Activated CD4-positive, alpha-beta T cell treated with anti-CD3 and anti-CD28 coated beads, Interleukin-2, amount 10 ng/mL, durations not matched to agents 24 days and 14 days (primary cell): ENCODE measurements at regions not wholly inside any gene's neighbourhood (a gene's known extent, or its start where the extent isn't known, plus 50 kb on each side); places are given as distances from the start of the nearest gene placed in this dataset.
"Not testable (repeated sequence)": the region's sequence is repeated elsewhere in the genome, so short reads cannot be mapped to it uniquely, and the experiment has no call there.

Source experiments
- DNase-seq: peaks from one replicate; pipeline ENCODE4 v3.0.0; 2022
- H3K27ac Mint-ChIP-seq: one replicate; pipeline ENCODE4 v1.8.0; 2022; ENCODE audit warnings: mild to moderate bottlenecking, mixed read lengths
- H3K27me3 Mint-ChIP-seq: one replicate; pipeline ENCODE4 v1.8.0; 2022; ENCODE audit warnings: mixed read lengths
- H3K36me3 Mint-ChIP-seq: one replicate; pipeline ENCODE4 v1.8.0; 2022; ENCODE audit warnings: low read depth, mild to moderate bottlenecking, mixed read lengths
- H3K4me1 Mint-ChIP-seq: one replicate; pipeline ENCODE4 v1.8.0; 2021; ENCODE audit warnings: mixed read lengths
- H3K4me3 Mint-ChIP-seq: one replicate; pipeline ENCODE4 v1.8.0; 2022; ENCODE audit warnings: mild to moderate bottlenecking, moderate library complexity, mixed read lengths
- H3K9me3 Mint-ChIP-seq: one replicate; pipeline ENCODE4 v1.8.0; 2021; ENCODE audit warnings: mixed read lengths
- intact Hi-C: fragments of 100-400 bp; cut with micrococcal nuclease; formaldehyde crosslinking; loops from one replicate; pipeline ENCODE4 v1.15.1; 2023

- Mint-ChIP-seq H3K4me1 (no peaks in the 10 kb centered on the region), H3K27ac (no peak overlapping the region), H3K4me3 (no peak overlapping the region), H3K27me3 (peaks cover 3% of the 10 kb centered on the region), H3K9me3 (no peaks in the 10 kb centered on the region), H3K36me3 (no peaks in the 10 kb centered on the region)
- intact Hi-C loops, result no loop called here
- DNase-seq, result no peak
Observed at GRCh38 chr14:57150449-57150848, 118.3 kb downstream of the EXOC5 start.

- H3K4me1 Mint-ChIP-seq, result no peaks in the 10 kb centered on the region
- no peak overlapping the region for H3K27ac Mint-ChIP-seq
- H3K36me3 Mint-ChIP-seq, result no peaks in the 10 kb centered on the region
- intact Hi-C loops, result no loop called here
- H3K4me3 Mint-ChIP-seq, result no peak overlapping the region
- no peak for DNase-seq
- H3K27me3 Mint-ChIP-seq, result no peaks in the 10 kb centered on the region
- peaks cover 3% of the 10 kb centered on the region for H3K9me3 Mint-ChIP-seq
Observed at GRCh38 chr14:57139173-57139572, 129.5 kb downstream of the EXOC5 start.

GRCh38 chr14:57136669-57137328, 131.9 kb downstream of the EXOC5 start:
- no peak for DNase-seq
- intact Hi-C loops, result no loop called here

GRCh38 chr14:57127809-57128208, 140.9 kb downstream of the EXOC5 start:
- H3K27me3 Mint-ChIP-seq, DNase-seq, H3K9me3 Mint-ChIP-seq, H3K4me1 Mint-ChIP-seq, H3K4me3 Mint-ChIP-seq, H3K36me3 Mint-ChIP-seq, H3K27ac Mint-ChIP-seq, intact Hi-C loops: not testable (repeated sequence)

More at GRCh38 chr14:57136669-57137328, 131.9 kb downstream of the EXOC5 start:
- Mint-ChIP-seq H3K9me3 (peaks cover 3% of the 10 kb centered on the region), H3K27ac (no peak overlapping the region), H3K4me1 (no peaks in the 10 kb centered on the region), H3K4me3 (no peak overlapping the region), H3K27me3 (no peaks in the 10 kb centered on the region), H3K36me3 (no peaks in the 10 kb centered on the region)

- Mint-ChIP-seq H3K4me1 (no peaks in the 10 kb centered on the region), H3K36me3 (no peaks in the 10 kb centered on the region), H3K4me3 (no peak overlapping the region), H3K27me3 (no peaks in the 10 kb centered on the region), H3K27ac (no peak overlapping the region), H3K9me3 (no peaks in the 10 kb centered on the region)
- DNase-seq, result no peak
- intact Hi-C loops, result no loop called here
Observed at GRCh38 chr14:57122129-57122528, 146.6 kb downstream of the EXOC5 start.

- H3K27ac Mint-ChIP-seq, H3K4me1 Mint-ChIP-seq, H3K27me3 Mint-ChIP-seq, intact Hi-C loops, H3K36me3 Mint-ChIP-seq, DNase-seq: not testable (repeated sequence)
- peaks cover 17% of the 10 kb centered on the region for H3K9me3 Mint-ChIP-seq
- peak overlapping the region; percentile 28 for H3K4me3 Mint-ChIP-seq
Observed at GRCh38 chr14:57112072-57112807, 156.5 kb downstream of the EXOC5 start.

- H3K27me3 Mint-ChIP-seq, H3K4me3 Mint-ChIP-seq, DNase-seq, intact Hi-C loops, H3K27ac Mint-ChIP-seq, H3K36me3 Mint-ChIP-seq, H3K4me1 Mint-ChIP-seq: not testable (repeated sequence)
- H3K9me3 Mint-ChIP-seq, result peaks cover 17% of the 10 kb centered on the region
Observed at GRCh38 chr14:57110411-57110810, 158.3 kb downstream of the EXOC5 start.

GRCh38 chr14:57091030-57091608, 177.6 kb downstream of the EXOC5 start:
- no peaks in the 10 kb centered on the region for H3K27me3 Mint-ChIP-seq
- H3K4me3 Mint-ChIP-seq, result no peak overlapping the region
- H3K4me1 Mint-ChIP-seq, result no peaks in the 10 kb centered on the region
- no peaks in the 10 kb centered on the region for H3K36me3 Mint-ChIP-seq
- H3K9me3 Mint-ChIP-seq, result peaks cover 5% of the 10 kb centered on the region
- DNase-seq, result no peak
- no peak overlapping the region for H3K27ac Mint-ChIP-seq
- intact Hi-C loops, result no loop called here

GRCh38 chr14:57089901-57090300, 178.8 kb downstream of the EXOC5 start:
- Mint-ChIP-seq H3K4me1 (no peaks in the 10 kb centered on the region), H3K36me3 (no peaks in the 10 kb centered on the region), H3K4me3 (no peak overlapping the region), H3K27ac (no peak overlapping the region), H3K9me3 (peaks cover under 1% of the 10 kb centered on the region), H3K27me3 (no peaks in the 10 kb centered on the region)
- DNase-seq, result no peak
- intact Hi-C loops, result no loop called here

GRCh38 chr14:57087841-57088240, 180.9 kb downstream of the EXOC5 start:
- intact Hi-C loops, result no loop called here
- Mint-ChIP-seq H3K36me3 (no peaks in the 10 kb centered on the region), H3K4me3 (no peak overlapping the region), H3K27me3 (peaks cover under 1% of the 10 kb centered on the region), H3K9me3 (no peaks in the 10 kb centered on the region), H3K27ac (no peak overlapping the region), H3K4me1 (no peaks in the 10 kb centered on the region)
- DNase-seq, result no peak

- Mint-ChIP-seq H3K9me3 (no peaks in the 10 kb centered on the region), H3K36me3 (no peaks in the 10 kb centered on the region), H3K27me3 (peaks cover 5% of the 10 kb centered on the region), H3K4me3 (no peak overlapping the region), H3K27ac (no peak overlapping the region), H3K4me1 (no peaks in the 10 kb centered on the region)
- DNase-seq, result no peak
- intact Hi-C loops, result no loop called here
Observed at GRCh38 chr14:57086271-57087162, 182.2 kb downstream of the EXOC5 start.

GRCh38 chr14:57085801-57086200, 182.9 kb downstream of the EXOC5 start:
- no peak overlapping the region for H3K27ac Mint-ChIP-seq
- DNase-seq, result no peak
- peaks cover 5% of the 10 kb centered on the region for H3K27me3 Mint-ChIP-seq
- H3K9me3 Mint-ChIP-seq, result no peaks in the 10 kb centered on the region
- no peaks in the 10 kb centered on the region for H3K36me3 Mint-ChIP-seq
- no peak overlapping the region for H3K4me3 Mint-ChIP-seq
- no peaks in the 10 kb centered on the region for H3K4me1 Mint-ChIP-seq
- intact Hi-C loops, result no loop called here

GRCh38 chr14:57085043-57085442, 183.7 kb downstream of the EXOC5 start:
- Mint-ChIP-seq H3K27me3 (peaks cover 5% of the 10 kb centered on the region), H3K27ac (no peak overlapping the region), H3K4me3 (no peak overlapping the region), H3K36me3 (no peaks in the 10 kb centered on the region), H3K9me3 (no peaks in the 10 kb centered on the region), H3K4me1 (no peaks in the 10 kb centered on the region)
- intact Hi-C loops, result no loop called here
- DNase-seq, result no peak

GRCh38 chr14:57080691-57081090, 188.0 kb downstream of the EXOC5 start:
- Mint-ChIP-seq H3K4me3 (no peak overlapping the region), H3K9me3 (no peaks in the 10 kb centered on the region), H3K27me3 (peaks cover 7% of the 10 kb centered on the region), H3K4me1 (no peaks in the 10 kb centered on the region), H3K36me3 (no peaks in the 10 kb centered on the region), H3K27ac (no peak overlapping the region)
- intact Hi-C loops, result no loop called here
- DNase-seq, result no peak
